ENCODE measurements at regions not wholly inside any gene's neighbourhood (a gene's known extent, or its start where the extent isn't known, plus 50 kb on each side); places are given as distances from the start of the nearest gene placed in this dataset.

- peaks cover 12% of the 10 kb centered on the region for H3K9me3 Mint-ChIP-seq (ENCODE audit: unreplicated experiment)
- peaks cover 83% of the 10 kb centered on the region for H3K27me3 Mint-ChIP-seq (ENCODE audit: insufficient read depth, unreplicated experiment)
- ChIA-PET POLR2A (no interaction called here), CTCF (interaction anchor here (0.6 to 2.7 kb wide), 8 partner anchors 12 to 1166 kb away, joined by 3 to 10 read pairs (median 3); no protein-coding TSS in a partner anchor)
- H3K27ac Mint-ChIP-seq (ENCODE audit: low read depth, unreplicated experiment), result no peak overlapping the region
- TF ChIP-seq CTCF (IDR thresholded peaks at IDR 0.05; ENCODE audit: unreplicated experiment), result peak; percentile 67
- no peaks in the 10 kb centered on the region for H3K36me3 Mint-ChIP-seq (ENCODE audit: insufficient read depth, unreplicated experiment)
- intact Hi-C loops (cut with micrococcal nuclease), result loop anchor here (1.0 kb wide), 1 partner anchor 571 kb away; no protein-coding TSS in a partner anchor
- BruUV-seq (replicated peaks), result no TSS peak
- H3K4me1 Mint-ChIP-seq (ENCODE audit: insufficient read depth, unreplicated experiment), result no peaks in the 10 kb centered on the region
- peak; percentile 27 for DNase-seq (ENCODE audit: unreplicated experiment)
- no peak overlapping the region for H3K4me3 Mint-ChIP-seq (ENCODE audit: unreplicated experiment)
These were observed 1074.9 kb downstream of the FAM181B start for GRCh38 chr11:81658722-81659121.

GRCh38 chr11:81655351-81655750 is 1078.3 kb downstream of the FAM181B start:
- CTCF ChIA-PET, result interaction anchor here (0.6 to 0.8 kb wide), 3 partner anchors 9 to 35 kb away, joined by 3 to 5 read pairs (median 3); no protein-coding TSS in a partner anchor
- no peak overlapping the region for H3K27ac Mint-ChIP-seq (ENCODE audit: low read depth, unreplicated experiment)
- no peak overlapping the region for H3K4me3 Mint-ChIP-seq (ENCODE audit: unreplicated experiment)
- no peak for DNase-seq (ENCODE audit: unreplicated experiment)
- peaks cover 12% of the 10 kb centered on the region for H3K9me3 Mint-ChIP-seq (ENCODE audit: unreplicated experiment)
- POLR2A ChIA-PET, result no interaction called here
- H3K4me1 Mint-ChIP-seq (ENCODE audit: insufficient read depth, unreplicated experiment), result no peaks in the 10 kb centered on the region
- peaks cover 71% of the 10 kb centered on the region for H3K27me3 Mint-ChIP-seq (ENCODE audit: insufficient read depth, unreplicated experiment)
- no peak for TF ChIP-seq CTCF (IDR thresholded peaks at IDR 0.05; ENCODE audit: unreplicated experiment)
- no TSS peak for BruUV-seq (replicated peaks)
- intact Hi-C loops (cut with micrococcal nuclease), result no loop called here
- no peaks in the 10 kb centered on the region for H3K36me3 Mint-ChIP-seq (ENCODE audit: insufficient read depth, unreplicated experiment)

- Mint-ChIP-seq H3K4me1 (ENCODE audit: insufficient read depth, unreplicated experiment) (no peaks in the 10 kb centered on the region), H3K9me3 (ENCODE audit: unreplicated experiment) (no peaks in the 10 kb centered on the region), H3K27ac (ENCODE audit: low read depth, unreplicated experiment) (no peak overlapping the region), H3K36me3 (ENCODE audit: insufficient read depth, unreplicated experiment) (no peaks in the 10 kb centered on the region), H3K4me3 (ENCODE audit: unreplicated experiment) (no peak overlapping the region), H3K27me3 (ENCODE audit: insufficient read depth, unreplicated experiment) (peaks cover 79% of the 10 kb centered on the region)
- intact Hi-C loops (cut with micrococcal nuclease), result no loop called here
- no peak for DNase-seq (ENCODE audit: unreplicated experiment)
- TF ChIP-seq CTCF (IDR thresholded peaks at IDR 0.05; ENCODE audit: unreplicated experiment), result no peak
- ChIA-PET CTCF (interaction anchor here (0.7 to 5.7 kb wide), 4 partner anchors 11 to 1523 kb away, joined by 3 to 48 read pairs (median 6); no protein-coding TSS in a partner anchor), POLR2A (no interaction called here)
- BruUV-seq (replicated peaks), result no TSS peak
These were observed 1086.3 kb downstream of the FAM181B start for GRCh38 chr11:81647374-81647773.

GRCh38 chr11:81644239-81644840 is 1089.3 kb downstream of the FAM181B start:
- ChIA-PET POLR2A (no interaction called here), CTCF (interaction anchor here (0.6 to 5.7 kb wide), 20 partner anchors 8 to 1385 kb away, joined by 3 to 48 read pairs (median 4); no protein-coding TSS in a partner anchor)
- intact Hi-C loops (cut with micrococcal nuclease), result loop anchor here (1.0 kb wide), 3 partner anchors 394 to 1051 kb away; no protein-coding TSS in a partner anchor
- Mint-ChIP-seq H3K27me3 (ENCODE audit: insufficient read depth, unreplicated experiment) (peaks cover 66% of the 10 kb centered on the region), H3K4me1 (ENCODE audit: insufficient read depth, unreplicated experiment) (no peaks in the 10 kb centered on the region), H3K9me3 (ENCODE audit: unreplicated experiment) (no peaks in the 10 kb centered on the region), H3K4me3 (ENCODE audit: unreplicated experiment) (no peak overlapping the region), H3K27ac (ENCODE audit: low read depth, unreplicated experiment) (no peak overlapping the region), H3K36me3 (ENCODE audit: insufficient read depth, unreplicated experiment) (no peaks in the 10 kb centered on the region)
- peak; percentile 59 for TF ChIP-seq CTCF (IDR thresholded peaks at IDR 0.05; ENCODE audit: unreplicated experiment)
- BruUV-seq (replicated peaks), result no TSS peak
- DNase-seq (ENCODE audit: unreplicated experiment), result peak; percentile 58

Data from MCF 10A (cell line).